ENCODE measurements at regions not wholly inside any gene's neighbourhood (a gene's known extent, or its start where the extent isn't known, plus 50 kb on each side); places are given as distances from the start of the nearest gene placed in this dataset.

GRCh38 chrX:42089031-42089430, 165.7 kb upstream of the CASK start:
- no peak for DNase-seq (ENCODE audit: low spot score)
- Histone ChIP-seq H3K4me3 (no peak overlapping the region), H3K27ac (no peak overlapping the region)
- no peak for TF ChIP-seq CTCF (IDR thresholded peaks at IDR 0.05)

GRCh38 chrX:42087960-42088359, 164.6 kb upstream of the CASK start:
- TF ChIP-seq CTCF (IDR thresholded peaks at IDR 0.05), result no peak
- no peak overlapping the region for H3K27ac ChIP-seq
- no peak for DNase-seq (ENCODE audit: low spot score)
- no peak overlapping the region for H3K4me3 ChIP-seq

- Histone ChIP-seq H3K4me3 (no peak overlapping the region), H3K27ac (no peak overlapping the region)
- no peak for TF ChIP-seq CTCF (IDR thresholded peaks at IDR 0.05)
- DNase-seq (ENCODE audit: low spot score), result no peak
These were observed 162.5 kb upstream of the CASK start for GRCh38 chrX:42085836-42086235.

GRCh38 chrX:42079968-42080367, 156.6 kb upstream of the CASK start:
- no peak for TF ChIP-seq CTCF (IDR thresholded peaks at IDR 0.05)
- DNase-seq (ENCODE audit: low spot score), result no peak
- H3K4me3 ChIP-seq, result no peak overlapping the region
- peak overlapping the region in 1 of 2 donors; percentile 49 for H3K27ac ChIP-seq

GRCh38 chrX:42077675-42078074, 154.3 kb upstream of the CASK start:
- no peak overlapping the region for H3K4me3 ChIP-seq
- DNase-seq (ENCODE audit: low spot score), result no peak
- no peak for TF ChIP-seq CTCF (IDR thresholded peaks at IDR 0.05)
- no peak overlapping the region for H3K27ac ChIP-seq

- Histone ChIP-seq H3K4me3 (no peak overlapping the region), H3K27ac (no peak overlapping the region)
- no peak for TF ChIP-seq CTCF (IDR thresholded peaks at IDR 0.05)
- no peak for DNase-seq (ENCODE audit: low spot score)
These were observed 151.7 kb upstream of the CASK start for GRCh38 chrX:42075032-42075431.

- Histone ChIP-seq H3K27ac (no peak overlapping the region), H3K4me3 (no peak overlapping the region)
- TF ChIP-seq CTCF (IDR thresholded peaks at IDR 0.05), result no peak
- DNase-seq (ENCODE audit: low spot score), result no peak
These were observed 150.1 kb upstream of the CASK start for GRCh38 chrX:42073448-42073847.
